K562 (cell line): ENCODE measurements at regions not wholly inside any gene's neighbourhood (a gene's known extent, or its start where the extent isn't known, plus 50 kb on each side); places are given as distances from the start of the nearest gene placed in this dataset.
A peak's percentile ranks its signal among the peaks of the same experiment; 100 is the strongest.

Experiments used
- ARID1B ChIP-seq: fragments of 450-650 bp; IDR thresholded peaks from 2 replicates; pipeline ENCODE4 v1.6.1; 2016; ENCODE audit warnings: antibody characterized with exemption, mild to moderate bottlenecking, inconsistent platforms
- CEBPG ChIP-seq, 3 experiments: fragments of 200-800 bp in 1 of 3; sonication (Bioruptor generic) in 1 of 3; sonication (generic) in 1 of 3; formaldehyde crosslinking in 1 of 3; IDR thresholded peaks in 2 of 3; conservative IDR thresholded peaks in 1 of 3; 2 replicates each; pipeline versions ENCODE4 v1.6.1 to v1.8.0; 2016 to 2022; ENCODE audit warnings: missing compliant biosample characterization in 2 of 3, missing genetic modification characterization in 2 of 3, mild to moderate bottlenecking in 1 of 3, missing genetic modification reagents in 1 of 3
- NFE2 ChIP-seq: IDR thresholded peaks from 2 replicates; pipeline ENCODE4 v1.6.1; 2014; ENCODE audit warnings: antibody characterized with exemption, low read depth
- RUNX1 ChIP-seq: sonication (generic); IDR thresholded peaks from 2 replicates; pipeline ENCODE4 v1.6.1; 2016; ENCODE audit warnings: antibody characterized with exemption, low read depth
- SMARCC2 ChIP-seq: fragments of 450-650 bp; IDR thresholded peaks from 2 replicates; pipeline ENCODE4 v1.6.1; 2017; ENCODE audit warnings: antibody characterized with exemption, moderate library complexity, mild to moderate bottlenecking, low read depth
- ZBTB40 ChIP-seq, 2 experiments: fragments of 450-650 bp in 1 of 2; sonication (generic) in 1 of 2; formaldehyde crosslinking in 1 of 2; IDR thresholded peaks; 2 replicates each; pipeline versions ENCODE4 v1.7.1 to v1.9.0; 2016 to 2022; ENCODE audit warnings: inconsistent platforms in 1 of 2, mild to moderate bottlenecking in 1 of 2, missing genetic modification reagents in 1 of 2
- ZEB2 ChIP-seq: fragments of 450-650 bp; IDR thresholded peaks from 2 replicates; pipeline ENCODE4 v1.6.1; 2016
- ZNF263 ChIP-seq: sonication (generic); formaldehyde crosslinking; IDR thresholded peaks from 2 replicates; pipeline ENCODE4 v1.8.0; 2022; ENCODE audit warnings: mild to moderate bottlenecking, missing genetic modification reagents, borderline replicate concordance
- ZNF668 ChIP-seq: fragments of 250-450 bp; sonication (Bioruptor Pico); IDR thresholded peaks from 2 replicates; pipeline ENCODE4 v1.8.0; 2022; ENCODE audit warnings: mild to moderate bottlenecking, inconsistent platforms
- TF ChIP-seq, protein P1 (sequence below): sonication (generic); formaldehyde crosslinking; IDR thresholded peaks from 2 replicates; pipeline ENCODE4 v1.8.0; 2022; ENCODE audit warnings: missing genetic modification reagents, mild to moderate bottlenecking, borderline replicate concordance
- TF ChIP-seq, protein P2 (sequence below), 2 experiments: fragments of 450-650 bp; conservative IDR thresholded peaks; 2 replicates each; pipeline ENCODE4 v1.6.1; 2017; ENCODE audit warnings: mild to moderate bottlenecking in 2 of 2, moderate library complexity in 2 of 2
- TF ChIP-seq, protein P3 (sequence below): sonication (generic); formaldehyde crosslinking; IDR thresholded peaks from 2 replicates; pipeline ENCODE4 v1.8.0; 2022; ENCODE audit warnings: mild to moderate bottlenecking, missing genetic modification reagents

DNA sequence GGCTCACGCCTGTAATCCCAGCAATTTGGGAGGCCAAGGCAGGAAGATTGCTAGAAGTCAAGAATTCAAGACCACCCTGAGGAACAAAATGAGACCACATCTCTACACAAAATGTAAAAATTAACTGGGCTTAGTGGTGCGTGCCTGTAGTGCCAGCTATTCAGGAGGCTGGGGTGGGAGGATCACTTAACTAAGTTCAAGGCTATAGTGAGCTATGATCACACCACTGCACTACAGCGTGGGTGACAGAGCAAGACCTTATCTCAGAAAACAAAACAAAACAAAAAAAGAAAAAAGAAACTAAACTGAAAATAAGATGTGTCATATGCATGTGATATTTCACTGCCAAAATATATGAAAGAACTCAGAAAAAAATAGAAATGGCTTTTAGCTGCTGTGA is 243.3 kb upstream of the CCDC54 start (continued):
- TF ChIP-seq, protein P1, sequence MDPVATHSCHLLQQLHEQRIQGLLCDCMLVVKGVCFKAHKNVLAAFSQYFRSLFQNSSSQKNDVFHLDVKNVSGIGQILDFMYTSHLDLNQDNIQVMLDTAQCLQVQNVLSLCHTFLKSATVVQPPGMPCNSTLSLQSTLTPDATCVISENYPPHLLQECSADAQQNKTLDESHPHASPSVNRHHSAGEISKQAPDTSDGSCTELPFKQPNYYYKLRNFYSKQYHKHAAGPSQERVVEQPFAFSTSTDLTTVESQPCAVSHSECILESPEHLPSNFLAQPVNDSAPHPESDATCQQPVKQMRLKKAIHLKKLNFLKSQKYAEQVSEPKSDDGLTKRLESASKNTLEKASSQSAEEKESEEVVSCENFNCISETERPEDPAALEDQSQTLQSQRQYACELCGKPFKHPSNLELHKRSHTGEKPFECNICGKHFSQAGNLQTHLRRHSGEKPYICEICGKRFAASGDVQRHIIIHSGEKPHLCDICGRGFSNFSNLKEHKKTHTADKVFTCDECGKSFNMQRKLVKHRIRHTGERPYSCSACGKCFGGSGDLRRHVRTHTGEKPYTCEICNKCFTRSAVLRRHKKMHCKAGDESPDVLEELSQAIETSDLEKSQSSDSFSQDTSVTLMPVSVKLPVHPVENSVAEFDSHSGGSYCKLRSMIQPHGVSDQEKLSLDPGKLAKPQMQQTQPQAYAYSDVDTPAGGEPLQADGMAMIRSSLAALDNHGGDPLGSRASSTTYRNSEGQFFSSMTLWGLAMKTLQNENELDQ (CRISPR knock-in tag) = no peak
- TF ChIP-seq ZNF263 (CRISPR knock-in tag) = no peak
- no peak for TF ChIP-seq RUNX1
- no peak for TF ChIP-seq CEBPG (CRISPR knock-in tag; IDR thresholded peaks at IDR 0.05)
- TF ChIP-seq CEBPG (tag; conservative IDR thresholded peaks at IDR 0.05 in 1 of 2, IDR thresholded peaks at IDR 0.05 in 1 of 2) = no peak
- TF ChIP-seq ZBTB40 (IDR thresholded peaks at IDR 0.05) = no peak
- no peak for TF ChIP-seq ZBTB40 (CRISPR knock-in tag; IDR thresholded peaks at IDR 0.05)
- TF ChIP-seq, protein P2, sequence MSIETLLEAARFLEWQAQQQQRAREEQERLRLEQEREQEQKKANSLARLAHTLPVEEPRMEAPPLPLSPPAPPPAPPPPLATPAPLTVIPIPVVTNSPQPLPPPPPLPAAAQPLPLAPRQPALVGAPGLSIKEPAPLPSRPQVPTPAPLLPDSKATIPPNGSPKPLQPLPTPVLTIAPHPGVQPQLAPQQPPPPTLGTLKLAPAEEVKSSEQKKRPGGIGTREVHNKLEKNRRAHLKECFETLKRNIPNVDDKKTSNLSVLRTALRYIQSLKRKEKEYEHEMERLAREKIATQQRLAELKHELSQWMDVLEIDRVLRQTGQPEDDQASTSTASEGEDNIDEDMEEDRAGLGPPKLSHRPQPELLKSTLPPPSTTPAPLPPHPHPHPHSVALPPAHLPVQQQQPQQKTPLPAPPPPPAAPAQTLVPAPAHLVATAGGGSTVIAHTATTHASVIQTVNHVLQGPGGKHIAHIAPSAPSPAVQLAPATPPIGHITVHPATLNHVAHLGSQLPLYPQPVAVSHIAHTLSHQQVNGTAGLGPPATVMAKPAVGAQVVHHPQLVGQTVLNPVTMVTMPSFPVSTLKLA (conservative IDR thresholded peaks at IDR 0.05) = no peak
- no peak for TF ChIP-seq SMARCC2
- no peak for TF ChIP-seq ZEB2
- 0 out of 2 replicates have a peak, but pooled peaks have one; percentile 13 for TF ChIP-seq ARID1B
- TF ChIP-seq NFE2 = 0 out of 2 replicates have a peak, but pooled peaks have one; percentile 13
- TF ChIP-seq, protein P3, sequence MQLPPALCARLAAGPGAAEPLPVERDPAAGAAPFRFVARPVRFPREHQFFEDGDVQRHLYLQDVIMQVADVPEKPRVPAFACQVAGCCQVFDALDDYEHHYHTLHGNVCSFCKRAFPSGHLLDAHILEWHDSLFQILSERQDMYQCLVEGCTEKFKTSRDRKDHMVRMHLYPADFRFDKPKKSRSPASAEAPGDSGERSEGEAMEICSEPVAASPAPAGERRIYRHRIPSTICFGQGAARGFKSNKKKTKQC = no peak
- no peak for TF ChIP-seq ZNF668 (CRISPR knock-in tag)
